ENCODE measurements at regions not wholly inside any gene's neighbourhood (a gene's known extent, or its start where the extent isn't known, plus 50 kb on each side); places are given as distances from the start of the nearest gene placed in this dataset.

GRCh38 chr14:104280902-104281767 lies 142.7 kb downstream of the KIF26A start:
- no peak overlapping the region for H3K27ac ChIP-seq
- TF ChIP-seq, protein P1, sequence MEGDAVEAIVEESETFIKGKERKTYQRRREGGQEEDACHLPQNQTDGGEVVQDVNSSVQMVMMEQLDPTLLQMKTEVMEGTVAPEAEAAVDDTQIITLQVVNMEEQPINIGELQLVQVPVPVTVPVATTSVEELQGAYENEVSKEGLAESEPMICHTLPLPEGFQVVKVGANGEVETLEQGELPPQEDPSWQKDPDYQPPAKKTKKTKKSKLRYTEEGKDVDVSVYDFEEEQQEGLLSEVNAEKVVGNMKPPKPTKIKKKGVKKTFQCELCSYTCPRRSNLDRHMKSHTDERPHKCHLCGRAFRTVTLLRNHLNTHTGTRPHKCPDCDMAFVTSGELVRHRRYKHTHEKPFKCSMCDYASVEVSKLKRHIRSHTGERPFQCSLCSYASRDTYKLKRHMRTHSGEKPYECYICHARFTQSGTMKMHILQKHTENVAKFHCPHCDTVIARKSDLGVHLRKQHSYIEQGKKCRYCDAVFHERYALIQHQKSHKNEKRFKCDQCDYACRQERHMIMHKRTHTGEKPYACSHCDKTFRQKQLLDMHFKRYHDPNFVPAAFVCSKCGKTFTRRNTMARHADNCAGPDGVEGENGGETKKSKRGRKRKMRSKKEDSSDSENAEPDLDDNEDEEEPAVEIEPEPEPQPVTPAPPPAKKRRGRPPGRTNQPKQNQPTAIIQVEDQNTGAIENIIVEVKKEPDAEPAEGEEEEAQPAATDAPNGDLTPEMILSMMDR (IDR thresholded peaks at IDR 0.05): no peak
- TF ChIP-seq ZFX (IDR thresholded peaks at IDR 0.05; ENCODE audit: borderline replicate concordance): no peak

DNA sequence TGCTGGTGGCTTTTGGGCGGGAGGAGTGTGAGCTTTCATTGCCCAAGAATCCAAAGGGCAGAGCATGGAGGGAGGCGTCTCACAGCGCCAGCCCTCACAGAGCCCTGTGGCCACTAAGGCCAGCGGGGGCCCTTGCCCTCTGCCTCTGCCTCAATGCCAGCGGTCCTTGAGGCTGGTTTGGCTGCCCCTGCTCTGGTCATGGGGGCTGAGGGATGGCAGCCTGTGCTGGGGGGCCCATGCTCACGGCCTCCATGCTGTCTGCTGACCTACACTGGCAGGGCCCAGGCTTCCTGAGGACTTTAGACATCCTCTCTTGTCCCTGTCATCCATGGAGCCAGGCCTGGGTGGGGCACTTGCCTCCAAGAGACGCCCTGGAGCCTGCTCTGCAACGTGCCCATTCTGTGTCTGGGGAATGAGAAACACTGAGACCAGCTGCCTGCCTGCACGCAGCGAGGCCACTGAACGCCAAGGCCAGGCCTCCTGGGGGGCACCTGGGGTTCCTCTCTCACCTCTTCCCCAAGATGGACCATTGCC lies 143.4 kb downstream of the KIF26A start:
- no peak overlapping the region for H3K27ac ChIP-seq
- no peak for TF ChIP-seq ZFX (IDR thresholded peaks at IDR 0.05; ENCODE audit: borderline replicate concordance)
- TF ChIP-seq, protein P1 (IDR thresholded peaks at IDR 0.05): no peak

GRCh38 chr14:104282332-104283196 lies 144.2 kb downstream of the KIF26A start:
- H3K27ac ChIP-seq: no peak overlapping the region
- TF ChIP-seq, protein P1 (IDR thresholded peaks at IDR 0.05): no peak
- no peak for TF ChIP-seq ZFX (IDR thresholded peaks at IDR 0.05; ENCODE audit: borderline replicate concordance)

- H3K27ac ChIP-seq: no peak overlapping the region
- TF ChIP-seq, protein P1 (IDR thresholded peaks at IDR 0.05): no peak
- no peak for TF ChIP-seq ZFX (IDR thresholded peaks at IDR 0.05; ENCODE audit: borderline replicate concordance)
These were observed 145.1 kb downstream of the KIF26A start for GRCh38 chr14:104283197-104284106.

DNA sequence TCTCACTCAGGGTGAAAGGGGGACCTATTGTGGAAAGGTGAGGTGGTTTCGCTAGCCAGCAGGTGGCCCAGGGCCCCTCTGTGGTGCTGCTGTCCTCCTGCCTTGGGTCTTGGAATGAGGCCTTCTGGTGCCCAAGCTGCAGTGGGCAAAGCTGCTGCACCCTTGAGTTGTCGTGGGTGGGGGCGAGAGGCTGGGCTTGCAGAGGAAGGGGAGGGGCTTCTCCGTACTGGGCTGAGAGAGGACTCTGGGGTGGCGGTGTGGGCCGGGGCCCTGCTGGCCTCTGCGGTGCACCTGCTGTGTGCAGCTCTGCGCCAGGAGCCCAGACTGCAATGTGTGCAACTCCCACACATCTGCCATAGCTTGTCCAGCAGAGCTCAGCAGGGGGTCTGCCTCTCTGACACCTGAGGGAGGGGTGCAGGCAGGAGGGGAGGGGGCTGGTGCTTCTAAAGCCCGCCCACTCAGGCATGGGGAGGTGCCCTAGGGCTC lies 145.8 kb downstream of the KIF26A start:
- no peak overlapping the region for H3K27ac ChIP-seq
- no peak for TF ChIP-seq ZFX (IDR thresholded peaks at IDR 0.05; ENCODE audit: borderline replicate concordance)
- TF ChIP-seq, protein P1 (IDR thresholded peaks at IDR 0.05): no peak

- H3K27ac ChIP-seq: no peak overlapping the region
- no peak for TF ChIP-seq ZFX (IDR thresholded peaks at IDR 0.05; ENCODE audit: borderline replicate concordance)
- TF ChIP-seq, protein P1 (IDR thresholded peaks at IDR 0.05): no peak
These were observed 146.5 kb downstream of the KIF26A start for GRCh38 chr14:104284636-104285507.

All from 22Rv1 (cell line).